IMR-90 (cell line): ENCODE measurements at regions not wholly inside any gene's neighbourhood (a gene's known extent, or its start where the extent isn't known, plus 50 kb on each side); places are given as distances from the start of the nearest gene placed in this dataset.

ENCODE experiments used
- POLR2A ChIP-seq: IDR thresholded peaks from 2 replicates; pipeline ENCODE4 v1.6.1; 2012; ENCODE audit warnings: mild to moderate bottlenecking, low read depth, low read length
- TF ChIP-seq, protein P1 (sequence below): conservative IDR thresholded peaks from 2 replicates; pipeline ENCODE4 v1.5.1; 2012; ENCODE audit warnings: mild to moderate bottlenecking, low read depth, low read length, improper control_type of control experiment

DNA sequence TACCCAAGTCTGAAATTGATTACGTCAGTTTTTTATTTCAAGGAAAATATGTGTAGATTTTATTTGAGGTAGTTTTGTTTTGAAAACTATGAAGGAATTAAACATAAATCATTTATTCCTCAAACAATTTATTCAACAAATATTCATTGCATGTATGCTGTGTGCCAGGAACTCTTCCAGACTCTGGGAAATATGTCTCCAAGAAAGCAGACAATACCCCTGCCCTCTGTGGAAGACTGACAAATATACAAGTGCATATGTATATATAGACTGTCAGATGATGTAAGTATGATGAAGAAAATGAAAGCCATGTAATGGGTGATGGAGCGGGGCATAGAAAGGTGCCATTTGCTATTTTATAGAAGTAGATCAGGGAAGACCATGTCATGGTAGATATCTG lies 889.5 kb downstream of the USP25 start:
- no peak for TF ChIP-seq POLR2A
- TF ChIP-seq, protein P1, sequence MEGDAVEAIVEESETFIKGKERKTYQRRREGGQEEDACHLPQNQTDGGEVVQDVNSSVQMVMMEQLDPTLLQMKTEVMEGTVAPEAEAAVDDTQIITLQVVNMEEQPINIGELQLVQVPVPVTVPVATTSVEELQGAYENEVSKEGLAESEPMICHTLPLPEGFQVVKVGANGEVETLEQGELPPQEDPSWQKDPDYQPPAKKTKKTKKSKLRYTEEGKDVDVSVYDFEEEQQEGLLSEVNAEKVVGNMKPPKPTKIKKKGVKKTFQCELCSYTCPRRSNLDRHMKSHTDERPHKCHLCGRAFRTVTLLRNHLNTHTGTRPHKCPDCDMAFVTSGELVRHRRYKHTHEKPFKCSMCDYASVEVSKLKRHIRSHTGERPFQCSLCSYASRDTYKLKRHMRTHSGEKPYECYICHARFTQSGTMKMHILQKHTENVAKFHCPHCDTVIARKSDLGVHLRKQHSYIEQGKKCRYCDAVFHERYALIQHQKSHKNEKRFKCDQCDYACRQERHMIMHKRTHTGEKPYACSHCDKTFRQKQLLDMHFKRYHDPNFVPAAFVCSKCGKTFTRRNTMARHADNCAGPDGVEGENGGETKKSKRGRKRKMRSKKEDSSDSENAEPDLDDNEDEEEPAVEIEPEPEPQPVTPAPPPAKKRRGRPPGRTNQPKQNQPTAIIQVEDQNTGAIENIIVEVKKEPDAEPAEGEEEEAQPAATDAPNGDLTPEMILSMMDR: no peak
